Memory B cell (primary cell): ENCODE measurements at regions not wholly inside any gene's neighbourhood (a gene's known extent, or its start where the extent isn't known, plus 50 kb on each side); places are given as distances from the start of the nearest gene placed in this dataset.

Experiments used
- ATAC-seq: fragments of 150-1000 bp; cut with Tn5 transposase; 2 replicates; pipeline ENCODE4 v1.10.0; 2021; ENCODE audit warnings: low read depth, mild to moderate bottlenecking, moderate library complexity
- DNase-seq, 2 donors: peaks; one replicate each; pipeline ENCODE4 v3.0.0; 2022; ENCODE audit warnings: low spot score in 2 of 2
- H3K27ac Mint-ChIP-seq: one replicate; pipeline ENCODE4 v1.8.0; 2022; ENCODE audit warnings: mild to moderate bottlenecking, moderate library complexity, mixed read lengths
- H3K27me3 Mint-ChIP-seq: one replicate; pipeline ENCODE4 v1.8.0; 2022; ENCODE audit warnings: mixed read lengths
- H3K36me3 Mint-ChIP-seq: one replicate; pipeline ENCODE4 v1.8.0; 2022; ENCODE audit warnings: mild to moderate bottlenecking, mixed read lengths
- H3K4me1 Mint-ChIP-seq: one replicate; pipeline ENCODE4 v1.8.0; 2022; ENCODE audit warnings: mixed read lengths
- H3K4me3 Mint-ChIP-seq: one replicate; pipeline ENCODE4 v1.8.0; 2022; ENCODE audit warnings: mild to moderate bottlenecking, moderate library complexity, mixed read lengths
- H3K9me3 Mint-ChIP-seq: one replicate; pipeline ENCODE4 v1.8.0; 2022; ENCODE audit warnings: mixed read lengths

DNA sequence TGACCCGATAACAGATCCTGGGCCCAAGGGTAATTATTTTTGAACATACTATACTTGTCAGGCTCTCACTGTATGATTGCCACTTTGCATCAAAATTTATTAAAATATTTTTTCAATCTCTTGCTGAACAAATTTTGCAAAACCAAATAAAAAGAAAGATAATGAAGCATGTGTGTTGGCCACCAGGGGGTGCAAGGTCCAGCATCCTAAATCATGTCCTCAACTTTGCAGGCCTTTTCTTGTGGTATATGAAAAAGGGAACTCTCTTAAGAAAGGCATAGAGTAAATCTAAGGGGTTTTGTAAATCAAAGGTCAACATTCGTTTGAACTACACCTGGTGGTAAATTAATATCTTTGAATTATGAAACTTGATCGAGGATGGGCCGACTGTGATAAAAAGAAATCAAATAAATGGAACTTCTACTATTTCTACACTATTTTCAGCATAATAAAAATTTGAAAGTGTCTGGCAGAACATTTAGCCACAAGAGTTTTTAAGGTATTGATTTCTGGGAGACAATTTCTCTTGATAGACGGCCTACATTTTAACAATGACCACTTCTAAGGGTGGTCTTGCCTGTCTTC lies 676.5 kb downstream of the DMRTA1 start:
- ATAC-seq = no peak
- no peaks in the 10 kb centered on the region for H3K27me3 Mint-ChIP-seq
- H3K27ac Mint-ChIP-seq = no peak overlapping the region
- H3K36me3 Mint-ChIP-seq = no peaks in the 10 kb centered on the region
- peaks cover 1% of the 10 kb centered on the region for H3K9me3 Mint-ChIP-seq
- H3K4me1 Mint-ChIP-seq = no peaks in the 10 kb centered on the region
- no peak overlapping the region for H3K4me3 Mint-ChIP-seq
- no peak for DNase-seq

DNA sequence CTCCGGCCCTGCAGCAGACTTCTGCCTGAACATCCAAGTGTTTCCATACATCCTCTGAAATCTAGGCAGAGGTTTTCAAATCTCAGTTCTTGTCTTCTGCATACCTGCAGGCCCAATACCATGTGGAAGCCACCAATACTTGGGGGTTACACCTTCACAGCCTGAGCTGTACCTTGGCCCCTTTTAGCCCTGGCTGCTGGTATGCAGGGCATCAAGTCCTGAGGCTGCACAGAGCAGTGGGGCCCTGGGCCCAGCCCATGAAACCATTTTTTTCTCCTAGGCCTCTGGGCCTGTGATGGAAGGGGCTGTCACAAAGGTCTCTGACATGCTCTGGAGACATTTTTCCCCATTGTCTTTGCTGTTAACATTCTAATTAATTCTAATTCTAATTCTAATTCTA lies 680.6 kb downstream of the ELAVL2 start:
- no peak overlapping the region for H3K4me3 Mint-ChIP-seq
- H3K27me3 Mint-ChIP-seq = no peaks in the 10 kb centered on the region
- no peak for DNase-seq
- ATAC-seq = no peak
- H3K36me3 Mint-ChIP-seq = no peaks in the 10 kb centered on the region
- no peaks in the 10 kb centered on the region for H3K4me1 Mint-ChIP-seq
- H3K27ac Mint-ChIP-seq = no peak overlapping the region
- H3K9me3 Mint-ChIP-seq = peaks cover 13% of the 10 kb centered on the region

GRCh38 chr9:23153058-23153457 lies 673.0 kb downstream of the ELAVL2 start:
- Mint-ChIP-seq H3K9me3 (peaks cover 2% of the 10 kb centered on the region), H3K27me3 (no peaks in the 10 kb centered on the region), H3K27ac (no peak overlapping the region), H3K4me3 (no peak overlapping the region), H3K36me3 (no peaks in the 10 kb centered on the region), H3K4me1 (no peaks in the 10 kb centered on the region)
- no peak for ATAC-seq
- DNase-seq = no peak

- H3K4me3 Mint-ChIP-seq = no peak overlapping the region
- no peak for DNase-seq
- no peaks in the 10 kb centered on the region for H3K27me3 Mint-ChIP-seq
- no peaks in the 10 kb centered on the region for H3K4me1 Mint-ChIP-seq
- ATAC-seq = no peak
- H3K36me3 Mint-ChIP-seq = no peaks in the 10 kb centered on the region
- no peak overlapping the region for H3K27ac Mint-ChIP-seq
- peaks cover 8% of the 10 kb centered on the region for H3K9me3 Mint-ChIP-seq
Measured at GRCh38 chr9:23160491-23160890, 665.5 kb downstream of the ELAVL2 start.

DNA sequence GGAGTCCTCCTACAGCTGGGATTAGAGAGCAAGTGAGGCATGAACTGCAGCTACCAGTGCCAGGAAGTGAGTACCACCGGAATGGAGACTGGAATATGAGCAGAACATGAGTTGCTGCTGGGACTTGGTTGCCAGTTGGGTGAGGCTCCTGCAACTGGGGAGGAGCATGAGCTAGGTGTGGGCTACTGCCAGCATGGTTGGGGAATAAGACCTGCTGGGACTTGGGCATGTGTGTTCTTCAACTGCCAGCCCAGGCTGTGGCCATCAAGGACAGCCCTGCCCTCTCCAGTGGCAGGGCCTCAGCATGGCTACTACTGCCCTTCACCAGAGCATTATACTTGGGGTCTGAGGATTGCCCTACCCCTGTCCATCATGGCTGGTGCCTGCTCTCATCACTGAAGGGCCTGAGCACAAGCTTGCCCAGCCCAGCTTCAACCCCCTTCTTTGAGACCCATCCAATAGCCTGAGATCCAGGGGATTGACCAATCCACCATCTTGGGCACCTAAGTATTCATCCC lies 665.0 kb downstream of the ELAVL2 start:
- Mint-ChIP-seq H3K9me3 (peaks cover 9% of the 10 kb centered on the region), H3K4me3 (no peak overlapping the region), H3K4me1 (no peaks in the 10 kb centered on the region), H3K27ac (no peak overlapping the region), H3K27me3 (no peaks in the 10 kb centered on the region), H3K36me3 (no peaks in the 10 kb centered on the region)
- ATAC-seq = no peak
- no peak for DNase-seq

DNA sequence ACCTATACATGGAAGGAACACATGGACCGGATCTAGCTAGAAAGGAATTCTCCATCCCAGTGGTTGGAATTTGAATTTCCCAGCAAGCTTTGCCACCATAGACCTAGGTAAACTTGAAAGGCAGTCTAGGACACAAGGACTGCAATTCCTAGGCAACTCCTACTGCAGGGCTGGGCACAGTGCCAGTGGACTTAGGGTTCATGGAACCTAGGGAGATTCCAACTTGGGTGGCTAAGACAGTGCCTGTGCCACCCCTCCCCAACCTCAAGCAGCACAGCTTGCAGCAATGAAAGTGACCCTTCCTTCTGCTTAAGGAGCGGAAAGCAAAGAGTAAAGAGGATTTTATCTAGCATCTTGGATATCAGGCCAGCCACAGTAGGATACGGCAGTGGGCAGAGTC lies 663.3 kb downstream of the ELAVL2 start:
- H3K27ac Mint-ChIP-seq = no peak overlapping the region
- H3K9me3 Mint-ChIP-seq = peaks cover 9% of the 10 kb centered on the region
- DNase-seq = no peak
- no peak overlapping the region for H3K4me3 Mint-ChIP-seq
- no peaks in the 10 kb centered on the region for H3K27me3 Mint-ChIP-seq
- H3K4me1 Mint-ChIP-seq = no peaks in the 10 kb centered on the region
- no peak for ATAC-seq
- H3K36me3 Mint-ChIP-seq = no peaks in the 10 kb centered on the region

DNA sequence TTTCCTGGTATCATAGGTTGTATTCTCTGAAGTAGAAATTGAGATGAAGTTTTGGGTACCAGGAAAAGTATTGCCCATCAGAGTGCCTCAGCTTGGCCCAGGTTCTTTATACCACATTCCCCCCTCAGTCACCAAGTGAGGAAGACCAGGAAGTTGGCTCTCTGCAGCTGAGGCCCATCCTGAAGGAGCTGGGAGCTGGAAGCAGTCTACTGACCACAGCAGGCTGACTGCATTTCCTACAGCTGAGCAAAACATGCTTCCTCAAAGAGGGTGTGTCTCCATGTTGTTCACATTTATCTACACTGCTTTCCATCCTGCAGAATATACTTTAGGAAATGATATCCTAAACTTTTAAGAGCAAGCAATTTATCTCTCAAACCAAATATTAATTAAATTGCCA lies 654.6 kb downstream of the ELAVL2 start:
- ATAC-seq (no peak), DNase-seq (no peak)
- Mint-ChIP-seq H3K4me1 (no peaks in the 10 kb centered on the region), H3K4me3 (no peak overlapping the region), H3K27ac (no peak overlapping the region), H3K36me3 (no peaks in the 10 kb centered on the region), H3K27me3 (no peaks in the 10 kb centered on the region), H3K9me3 (peaks cover 5% of the 10 kb centered on the region)

GRCh38 chr9:23172206-23172605 lies 653.8 kb downstream of the ELAVL2 start:
- peaks cover 5% of the 10 kb centered on the region for H3K9me3 Mint-ChIP-seq
- no peak for DNase-seq

GRCh38 chr9:23172979-23173637 lies 652.9 kb downstream of the ELAVL2 start:
- Mint-ChIP-seq H3K9me3 (peaks cover 5% of the 10 kb centered on the region), H3K4me3 (no peak overlapping the region), H3K36me3 (no peaks in the 10 kb centered on the region), H3K4me1 (no peaks in the 10 kb centered on the region), H3K27ac (no peak overlapping the region), H3K27me3 (no peaks in the 10 kb centered on the region)
- ATAC-seq (no peak), DNase-seq (no peak)

More at GRCh38 chr9:23172206-23172605, 653.8 kb downstream of the ELAVL2 start:
- ATAC-seq = no peak
- no peaks in the 10 kb centered on the region for H3K27me3 Mint-ChIP-seq
- no peak overlapping the region for H3K27ac Mint-ChIP-seq
- H3K36me3 Mint-ChIP-seq = no peaks in the 10 kb centered on the region
- H3K4me1 Mint-ChIP-seq = no peaks in the 10 kb centered on the region
- no peak overlapping the region for H3K4me3 Mint-ChIP-seq

DNA sequence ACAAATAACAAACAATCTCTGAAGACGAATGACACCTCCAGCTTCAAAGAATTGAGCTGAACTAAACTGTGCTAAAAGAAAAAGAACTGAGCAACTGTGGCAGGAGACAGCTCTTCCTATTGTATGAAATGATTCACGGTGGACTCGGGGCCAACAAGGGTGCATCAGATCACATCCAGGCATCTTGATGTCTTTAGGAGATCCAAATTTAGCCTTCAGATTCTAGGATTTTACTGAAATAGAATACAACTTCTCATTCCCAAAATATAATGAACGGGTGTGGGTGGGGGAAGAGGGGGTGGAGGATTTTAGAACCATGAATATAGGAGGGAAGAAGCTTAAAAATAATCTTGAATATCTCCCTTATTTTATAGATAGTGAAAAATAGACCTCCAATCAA lies 631.8 kb downstream of the ELAVL2 start:
- no peaks in the 10 kb centered on the region for H3K4me1 Mint-ChIP-seq
- no peaks in the 10 kb centered on the region for H3K36me3 Mint-ChIP-seq
- no peak for ATAC-seq
- no peak overlapping the region for H3K4me3 Mint-ChIP-seq
- no peaks in the 10 kb centered on the region for H3K9me3 Mint-ChIP-seq
- H3K27me3 Mint-ChIP-seq = no peaks in the 10 kb centered on the region
- no peak overlapping the region for H3K27ac Mint-ChIP-seq
- no peak for DNase-seq

DNA sequence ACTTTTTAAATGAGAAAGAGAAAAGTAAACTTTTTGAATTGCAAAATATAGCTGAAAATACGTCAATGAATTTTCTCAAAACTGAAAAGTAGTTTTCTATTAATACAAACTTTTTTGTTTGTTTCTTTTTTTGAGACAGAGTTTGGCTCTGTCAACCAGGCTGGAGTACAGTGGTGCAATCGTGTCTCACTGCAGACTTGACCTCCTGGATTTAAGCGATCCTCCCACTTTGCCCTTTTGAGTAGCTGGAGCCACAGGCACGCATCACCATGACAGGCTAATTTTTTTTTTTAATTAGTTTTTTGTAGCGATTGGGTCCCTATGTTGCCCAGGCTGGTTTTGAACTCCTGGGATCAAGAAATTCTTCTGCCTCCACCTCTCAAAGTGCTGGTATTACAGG lies 610.4 kb downstream of the ELAVL2 start:
- H3K27me3 Mint-ChIP-seq = no peaks in the 10 kb centered on the region
- H3K9me3 Mint-ChIP-seq = peaks cover 5% of the 10 kb centered on the region
- no peaks in the 10 kb centered on the region for H3K4me1 Mint-ChIP-seq
- no peak overlapping the region for H3K27ac Mint-ChIP-seq
- DNase-seq (no peak), ATAC-seq (no peak)
- H3K4me3 Mint-ChIP-seq = no peak overlapping the region
- no peaks in the 10 kb centered on the region for H3K36me3 Mint-ChIP-seq

DNA sequence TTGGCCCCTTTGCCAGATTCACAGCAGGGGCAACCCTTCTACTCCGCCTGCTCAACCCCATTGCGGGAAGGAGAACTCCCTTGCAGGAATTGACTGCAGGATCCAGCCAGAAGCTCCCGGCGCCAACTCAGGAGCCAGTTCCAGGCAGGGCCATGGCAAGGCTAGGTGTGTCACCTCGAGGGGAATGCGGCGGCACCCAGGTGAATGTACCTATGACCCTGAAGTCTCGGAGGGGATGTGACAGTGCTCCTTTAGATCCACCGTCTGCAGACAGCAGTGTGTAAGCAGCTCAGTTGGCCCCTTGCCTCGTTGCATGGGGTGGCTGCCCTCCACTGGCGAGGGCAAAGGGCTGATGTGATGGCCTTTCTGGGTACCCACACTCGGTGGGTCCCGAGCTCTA lies 606.6 kb downstream of the ELAVL2 start:
- H3K27ac Mint-ChIP-seq = no peak overlapping the region
- no peaks in the 10 kb centered on the region for H3K4me1 Mint-ChIP-seq
- H3K4me3 Mint-ChIP-seq = no peak overlapping the region
- DNase-seq (no peak), ATAC-seq (no peak)
- H3K9me3 Mint-ChIP-seq = peaks cover 3% of the 10 kb centered on the region
- no peaks in the 10 kb centered on the region for H3K36me3 Mint-ChIP-seq
- H3K27me3 Mint-ChIP-seq = no peaks in the 10 kb centered on the region

GRCh38 chr9:23220171-23220570 lies 605.9 kb downstream of the ELAVL2 start:
- Mint-ChIP-seq H3K27me3 (no peaks in the 10 kb centered on the region), H3K27ac (no peak overlapping the region), H3K4me1 (no peaks in the 10 kb centered on the region), H3K4me3 (no peak overlapping the region), H3K36me3 (no peaks in the 10 kb centered on the region), H3K9me3 (peaks cover 3% of the 10 kb centered on the region)
- ATAC-seq (no peak), DNase-seq (no peak)

- no peak for DNase-seq
- peaks cover 3% of the 10 kb centered on the region for H3K9me3 Mint-ChIP-seq
Measured at GRCh38 chr9:23220957-23221356, 605.1 kb downstream of the ELAVL2 start.

GRCh38 chr9:23229890-23230317 lies 596.1 kb downstream of the ELAVL2 start:
- ATAC-seq = no peak
- no peaks in the 10 kb centered on the region for H3K4me1 Mint-ChIP-seq
- DNase-seq = no peak
- H3K27ac Mint-ChIP-seq = no peak overlapping the region
- no peaks in the 10 kb centered on the region for H3K27me3 Mint-ChIP-seq
- no peaks in the 10 kb centered on the region for H3K36me3 Mint-ChIP-seq
- no peaks in the 10 kb centered on the region for H3K9me3 Mint-ChIP-seq
- H3K4me3 Mint-ChIP-seq = no peak overlapping the region

More at GRCh38 chr9:23220957-23221356, 605.1 kb downstream of the ELAVL2 start:
- no peak overlapping the region for H3K27ac Mint-ChIP-seq
- no peak overlapping the region for H3K4me3 Mint-ChIP-seq
- no peaks in the 10 kb centered on the region for H3K27me3 Mint-ChIP-seq
- H3K4me1 Mint-ChIP-seq = no peaks in the 10 kb centered on the region
- no peak for ATAC-seq
- no peaks in the 10 kb centered on the region for H3K36me3 Mint-ChIP-seq
